Esophagus squamous epithelium (tissue), 4 donors: ENCODE measurements at regions not wholly inside any gene's neighbourhood (a gene's known extent, or its start where the extent isn't known, plus 50 kb on each side); places are given as distances from the start of the nearest gene placed in this dataset.

Experiments used
- POLR2A ChIP-seq, 4 donors: fragments of 450-650 bp; IDR thresholded peaks; one replicate each; pipeline ENCODE4 v1.6.1; 2017; ENCODE audit warnings: antibody characterized with exemption in 4 of 4, mild to moderate bottlenecking in 4 of 4, moderate library complexity in 3 of 4
- TF ChIP-seq, protein P1 (sequence below), 6 experiments: fragments of 450-650 bp in 4 of 6; fragments of 200-600 bp in 2 of 6; sonication (generic) in 2 of 6; IDR thresholded peaks; one replicate each; pipeline ENCODE4 v1.5.1; 2016 to 2019; ENCODE audit warnings: antibody characterized with exemption in 6 of 6, mild to moderate bottlenecking in 4 of 6, moderate library complexity in 4 of 6

DNA sequence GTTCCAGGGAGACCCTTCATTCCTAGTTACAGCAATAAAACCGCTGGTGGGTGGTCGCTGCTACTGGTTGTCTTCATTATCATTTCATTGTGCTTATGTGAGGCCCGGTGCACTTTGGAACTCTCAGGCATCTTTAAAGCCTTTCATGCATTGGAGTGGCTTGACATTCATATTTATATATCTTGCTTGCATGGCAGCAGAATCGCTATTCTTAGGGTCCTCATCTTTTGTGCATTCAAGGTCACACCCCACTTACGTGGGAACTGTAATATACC is 110.1 kb downstream of the ZBTB18 start:
- TF ChIP-seq, protein P1, sequence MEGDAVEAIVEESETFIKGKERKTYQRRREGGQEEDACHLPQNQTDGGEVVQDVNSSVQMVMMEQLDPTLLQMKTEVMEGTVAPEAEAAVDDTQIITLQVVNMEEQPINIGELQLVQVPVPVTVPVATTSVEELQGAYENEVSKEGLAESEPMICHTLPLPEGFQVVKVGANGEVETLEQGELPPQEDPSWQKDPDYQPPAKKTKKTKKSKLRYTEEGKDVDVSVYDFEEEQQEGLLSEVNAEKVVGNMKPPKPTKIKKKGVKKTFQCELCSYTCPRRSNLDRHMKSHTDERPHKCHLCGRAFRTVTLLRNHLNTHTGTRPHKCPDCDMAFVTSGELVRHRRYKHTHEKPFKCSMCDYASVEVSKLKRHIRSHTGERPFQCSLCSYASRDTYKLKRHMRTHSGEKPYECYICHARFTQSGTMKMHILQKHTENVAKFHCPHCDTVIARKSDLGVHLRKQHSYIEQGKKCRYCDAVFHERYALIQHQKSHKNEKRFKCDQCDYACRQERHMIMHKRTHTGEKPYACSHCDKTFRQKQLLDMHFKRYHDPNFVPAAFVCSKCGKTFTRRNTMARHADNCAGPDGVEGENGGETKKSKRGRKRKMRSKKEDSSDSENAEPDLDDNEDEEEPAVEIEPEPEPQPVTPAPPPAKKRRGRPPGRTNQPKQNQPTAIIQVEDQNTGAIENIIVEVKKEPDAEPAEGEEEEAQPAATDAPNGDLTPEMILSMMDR (IDR thresholded peaks at IDR 0.05) = no peak
- no peak for TF ChIP-seq POLR2A (IDR thresholded peaks at IDR 0.05)
